ENCODE measurements at regions not wholly inside any gene's neighbourhood (a gene's known extent, or its start where the extent isn't known, plus 50 kb on each side); places are given as distances from the start of the nearest gene placed in this dataset.
A peak's percentile ranks its signal among the peaks of the same experiment; 100 is the strongest.
"Not testable (repeated sequence)": the region's sequence is repeated elsewhere in the genome, so short reads cannot be mapped to it uniquely, and the experiment has no call there.

DNA sequence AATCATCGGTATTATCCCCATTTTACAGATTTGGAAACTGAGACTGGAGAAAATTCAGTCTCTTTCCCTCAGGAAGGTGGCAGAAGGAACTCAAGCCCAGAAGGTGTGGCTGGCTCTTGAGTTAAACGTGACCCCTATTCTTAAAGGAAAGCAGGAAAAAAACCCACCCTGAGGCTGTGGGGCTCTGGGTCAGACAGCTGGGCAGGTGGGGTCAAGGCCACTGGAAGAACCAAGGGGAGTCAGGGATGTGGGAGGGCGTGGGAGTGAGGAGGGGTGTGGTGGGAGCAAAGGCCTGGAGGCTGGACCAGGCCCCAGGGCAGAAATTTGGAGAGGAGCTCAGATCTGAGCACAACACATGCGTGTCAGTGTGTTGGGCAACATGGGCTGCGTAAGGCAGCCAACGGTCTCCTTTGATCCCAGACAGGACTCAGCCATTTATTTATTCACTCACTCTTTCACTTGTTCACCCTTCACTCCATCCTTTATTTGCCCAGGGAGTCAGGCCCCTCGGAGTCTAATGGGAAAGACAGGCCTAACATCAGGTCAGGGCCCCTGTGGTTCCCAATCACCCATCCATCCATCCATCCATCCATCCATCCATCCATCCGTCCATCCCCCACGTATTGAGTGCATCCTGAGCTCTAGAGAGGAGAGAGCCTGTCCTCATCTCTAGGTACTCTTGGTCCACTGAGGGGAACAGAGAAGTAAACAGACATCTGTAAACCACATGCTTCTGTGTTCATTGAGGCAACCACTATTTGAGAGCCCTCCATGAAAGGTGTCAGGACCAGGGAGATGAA is 165.0 kb downstream of the VEGFA start:
- no peak for DNase-seq (ENCODE audit: low spot score)

DNA sequence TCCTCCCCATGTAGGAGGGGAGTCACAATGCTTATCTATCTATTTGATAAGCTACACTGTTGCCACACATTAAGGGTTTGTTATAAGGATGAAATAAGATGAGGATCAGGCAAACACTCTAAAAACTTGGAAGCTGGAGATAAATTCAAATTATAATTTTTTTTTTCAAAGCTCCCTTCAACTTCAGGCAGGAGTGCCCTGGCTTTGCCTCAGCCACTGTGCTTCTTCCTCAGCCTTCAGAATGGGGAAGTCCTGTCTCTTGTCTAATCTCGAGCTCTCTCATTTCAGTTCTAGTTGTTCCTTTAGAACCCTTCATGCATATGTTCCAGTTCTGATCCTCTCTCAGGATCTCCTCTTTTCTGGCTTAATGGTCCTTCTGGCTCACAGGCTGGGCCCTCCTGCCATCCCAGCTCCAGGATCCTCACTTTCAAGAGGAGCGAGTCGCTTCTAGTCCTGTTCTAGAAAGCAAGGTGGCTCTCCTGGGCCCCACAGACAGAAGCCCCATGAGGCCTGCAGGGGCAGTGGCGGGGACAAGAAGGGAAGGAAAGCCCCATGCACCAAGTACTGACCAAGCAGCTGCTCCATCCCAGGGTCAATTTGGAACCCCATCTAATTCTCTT is 164.3 kb downstream of the VEGFA start:
- no peak for DNase-seq (ENCODE audit: low spot score)

DNA sequence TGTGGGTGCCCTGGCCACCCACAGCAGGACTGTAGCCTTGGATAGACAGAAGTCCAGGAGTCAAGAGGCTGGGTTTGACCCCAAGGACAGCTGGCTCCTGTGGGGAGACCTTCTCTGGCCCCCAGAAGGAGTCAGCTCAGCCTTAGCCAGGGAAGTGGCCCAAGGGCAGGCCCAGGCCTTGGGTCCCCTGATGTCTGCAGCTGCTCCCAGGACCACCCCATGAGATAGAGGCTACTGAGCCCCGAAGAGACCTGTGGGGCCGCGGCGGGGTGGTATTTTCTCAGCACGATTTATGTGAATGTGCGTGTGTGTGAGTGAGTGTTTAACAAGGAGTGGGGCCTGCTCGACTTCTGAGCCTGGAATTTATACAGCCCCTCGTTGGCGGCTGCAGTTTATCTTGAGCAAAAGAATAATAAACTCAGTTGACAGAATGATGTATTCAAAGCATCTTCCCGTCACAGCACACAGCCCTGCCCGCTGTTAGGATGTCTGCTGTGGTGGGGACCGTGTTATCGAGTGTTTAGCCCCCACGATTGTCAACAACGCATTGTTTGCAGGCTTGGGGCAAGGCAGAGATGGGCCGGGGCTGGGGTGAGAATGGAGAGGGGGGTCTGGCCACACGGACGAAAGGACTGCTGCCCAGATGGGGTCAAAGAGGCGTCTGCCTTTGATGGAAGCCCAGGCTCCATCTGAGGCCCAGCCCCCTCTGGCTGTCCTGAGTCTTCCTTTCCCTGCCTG is 163.3 kb downstream of the VEGFA start:
- DNase-seq (ENCODE audit: low spot score), result no peak

DNA sequence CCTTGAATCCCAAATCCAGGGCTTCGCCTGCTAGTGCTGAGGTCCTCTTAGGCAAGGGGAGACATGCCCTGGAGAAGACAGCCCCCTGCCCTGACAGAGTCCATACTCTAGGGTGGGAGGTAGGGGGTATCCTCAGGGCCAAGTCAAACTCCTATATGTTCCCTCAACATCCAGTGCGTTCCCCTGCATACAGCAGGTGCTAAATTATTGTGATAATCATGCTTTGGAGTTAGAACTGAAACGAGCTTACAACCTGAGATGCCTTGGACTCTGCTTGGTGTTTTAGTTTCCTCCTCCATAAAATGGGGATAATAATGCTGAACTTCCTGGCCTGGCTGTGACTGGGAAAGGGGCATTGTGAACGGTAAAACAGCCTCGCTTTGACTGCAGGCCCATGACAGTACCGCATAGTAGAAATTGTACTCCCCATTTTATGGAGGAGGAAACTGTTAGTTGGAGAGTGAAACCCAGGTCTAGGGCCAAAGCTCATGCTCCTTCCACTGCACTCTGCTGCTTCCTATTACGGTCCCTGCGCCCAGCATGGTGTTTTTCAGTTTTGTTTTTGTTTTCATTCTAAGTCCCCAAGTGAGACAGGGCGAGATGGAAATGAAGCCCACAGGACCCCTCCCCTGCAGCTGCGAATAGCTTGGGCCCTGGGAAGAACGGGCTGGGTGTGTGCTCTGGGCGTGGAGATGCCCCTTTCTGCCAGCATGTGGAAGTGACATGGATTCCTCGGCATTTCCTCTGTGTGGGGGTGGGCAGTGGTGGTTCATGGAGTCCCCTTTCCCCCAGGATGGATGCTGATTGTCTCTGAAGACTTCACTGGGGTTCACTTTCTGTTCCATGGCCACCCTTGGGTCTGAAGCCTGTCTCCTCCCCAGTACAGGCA is 162.5 kb downstream of the VEGFA start:
- DNase-seq (ENCODE audit: low spot score), result no peak

DNA sequence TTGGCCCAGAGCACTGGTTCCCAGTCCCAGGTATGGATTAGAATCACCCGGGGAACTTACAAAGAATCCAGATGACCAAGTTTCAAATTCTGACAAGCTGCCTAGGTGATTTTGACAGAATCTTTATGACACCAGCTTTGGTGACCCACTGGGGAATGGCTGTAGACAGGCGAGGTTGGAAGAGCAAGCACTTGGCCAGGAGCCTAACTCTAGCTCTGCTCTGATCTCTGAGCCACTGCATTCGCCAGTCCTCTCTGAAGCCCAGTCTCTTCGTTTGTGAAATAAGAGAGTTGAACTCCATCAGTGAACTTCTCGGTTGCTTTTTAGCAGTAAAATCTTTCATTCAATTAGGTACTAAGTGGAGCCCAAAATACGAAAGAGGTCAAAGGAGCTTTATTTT is 161.2 kb downstream of the VEGFA start:
- DNase-seq (ENCODE audit: low spot score), result no peak

DNA sequence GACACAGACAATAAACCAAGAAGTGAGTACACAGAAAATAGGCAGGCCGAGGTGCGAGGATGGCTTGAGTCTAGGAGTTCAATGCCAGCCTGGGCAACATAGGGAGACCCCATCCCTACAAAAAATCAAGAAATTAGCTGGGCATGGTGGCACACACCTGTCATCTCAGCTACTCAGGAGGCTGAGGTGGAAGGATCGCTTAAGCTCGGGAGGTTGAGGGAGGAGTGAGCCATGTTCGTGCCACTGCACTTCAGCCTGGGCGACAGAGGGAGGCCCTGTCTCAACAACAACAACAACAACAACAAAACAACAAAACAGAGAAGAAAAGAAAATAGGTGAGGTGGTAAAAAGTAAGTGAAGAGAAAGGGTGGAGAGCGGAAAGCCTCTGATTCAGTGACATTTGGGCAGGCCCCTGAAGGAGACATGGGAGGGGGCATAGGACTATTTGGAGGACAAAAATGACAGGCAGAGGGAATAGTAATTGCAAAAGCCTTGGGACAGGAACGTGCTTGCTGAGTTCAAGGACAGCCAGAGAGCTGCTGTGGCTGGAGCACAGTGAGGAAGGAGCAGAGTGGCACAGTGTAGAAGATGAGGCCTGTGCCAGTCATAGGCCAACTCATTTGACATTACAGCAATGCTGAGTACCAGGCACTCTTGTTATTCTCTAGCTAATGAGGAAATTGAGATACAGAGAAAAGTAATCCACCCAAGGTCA is 160.6 kb downstream of the VEGFA start:
- no peak for DNase-seq (ENCODE audit: low spot score)

DNA sequence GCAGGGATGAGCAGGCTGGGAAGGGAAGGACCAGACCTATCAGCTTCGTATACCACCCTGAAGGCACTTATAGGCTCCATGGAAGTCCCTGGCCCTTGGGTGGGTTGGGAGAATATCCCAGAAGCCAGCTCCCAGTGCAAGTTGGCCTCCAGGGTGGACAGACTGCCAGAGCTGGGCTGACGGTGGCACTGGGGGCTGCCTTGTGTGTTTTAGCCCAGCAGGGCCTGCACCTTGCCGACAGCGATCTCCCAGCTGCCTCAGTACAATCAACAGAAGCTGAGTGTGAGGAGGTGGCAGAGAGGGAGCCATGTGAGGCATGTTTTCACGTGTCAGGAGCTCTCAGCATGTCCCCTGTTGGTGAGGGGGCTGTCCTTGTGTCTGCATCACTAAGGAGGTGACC is 159.5 kb downstream of the VEGFA start:
- no peak for DNase-seq (ENCODE audit: low spot score)

DNA sequence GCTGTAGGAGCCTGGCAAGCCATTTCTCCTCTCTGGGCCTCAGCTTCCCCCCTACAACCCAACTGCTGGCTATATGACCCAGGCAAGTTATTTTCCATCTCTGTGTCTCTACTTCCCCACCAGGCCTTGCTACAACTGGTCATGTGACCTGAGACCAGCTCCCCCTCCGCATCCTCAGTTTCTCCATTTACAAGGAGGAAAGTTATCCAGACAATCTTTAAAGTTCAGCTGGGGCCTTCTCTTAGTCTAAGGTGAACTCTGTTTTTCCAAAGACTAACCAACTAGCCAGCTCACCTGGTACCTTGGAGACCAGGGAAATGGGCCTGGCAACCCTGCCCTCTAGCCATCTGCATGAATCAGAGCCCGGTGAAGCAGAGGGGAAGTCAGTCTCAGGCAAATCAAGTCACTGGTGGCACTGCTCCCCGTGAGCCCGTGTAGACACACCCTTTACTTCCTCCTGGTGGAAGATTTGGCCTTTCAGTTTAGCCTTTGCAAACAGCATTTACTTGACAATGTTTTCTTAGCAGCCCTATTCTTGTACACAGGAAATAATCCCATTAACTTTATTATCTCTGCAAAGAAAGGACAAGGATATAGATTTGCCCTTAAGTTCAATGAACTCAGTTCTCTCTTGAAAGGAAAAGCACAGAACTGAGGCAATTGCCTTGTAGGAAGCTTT is 157.7 kb downstream of the VEGFA start:
- DNase-seq (ENCODE audit: low spot score), result no peak

DNA sequence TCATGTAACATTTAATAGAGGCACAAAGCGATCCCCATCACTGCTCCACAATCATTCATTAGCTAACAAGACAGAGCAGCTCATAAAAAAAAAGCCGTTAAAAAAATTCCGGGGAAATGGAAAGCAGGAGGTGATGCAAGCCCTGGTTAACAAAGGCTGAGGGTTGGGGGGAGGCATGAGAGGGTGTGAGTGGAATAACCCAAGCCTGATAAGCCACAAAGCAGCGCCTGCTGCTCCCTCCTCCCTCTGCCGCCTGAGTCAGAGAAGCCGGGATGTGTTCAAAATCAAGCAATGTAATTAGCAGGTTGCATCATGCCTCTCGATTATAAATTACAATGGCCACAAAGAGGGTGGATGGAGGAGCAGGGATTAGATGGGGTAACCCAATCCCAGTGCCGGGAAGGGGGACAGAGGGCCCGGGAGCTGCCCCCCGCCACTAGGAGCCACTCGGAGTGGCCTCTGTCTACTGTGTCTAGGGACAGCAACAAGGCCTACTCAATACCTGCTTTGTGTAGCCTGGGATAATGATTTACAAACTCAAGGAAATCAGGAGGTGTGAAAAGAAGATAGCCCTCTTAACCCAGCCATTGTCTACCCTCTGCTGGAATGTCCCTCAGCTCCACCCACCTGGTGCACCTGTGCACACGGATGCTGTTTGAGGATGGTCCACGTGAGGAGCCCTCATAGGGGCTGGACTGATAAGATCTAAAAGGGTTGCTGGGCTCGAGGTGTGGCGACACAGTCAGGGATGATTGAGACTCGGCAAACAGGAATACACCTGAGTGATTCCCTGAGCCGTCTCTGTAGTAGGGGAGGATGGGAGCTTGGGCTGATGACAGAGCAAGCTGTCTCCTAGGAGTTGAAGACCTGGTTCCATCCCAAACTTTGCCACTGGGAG is 156.9 kb downstream of the VEGFA start:
- peak; percentile 76 for DNase-seq (ENCODE audit: low spot score)

DNA sequence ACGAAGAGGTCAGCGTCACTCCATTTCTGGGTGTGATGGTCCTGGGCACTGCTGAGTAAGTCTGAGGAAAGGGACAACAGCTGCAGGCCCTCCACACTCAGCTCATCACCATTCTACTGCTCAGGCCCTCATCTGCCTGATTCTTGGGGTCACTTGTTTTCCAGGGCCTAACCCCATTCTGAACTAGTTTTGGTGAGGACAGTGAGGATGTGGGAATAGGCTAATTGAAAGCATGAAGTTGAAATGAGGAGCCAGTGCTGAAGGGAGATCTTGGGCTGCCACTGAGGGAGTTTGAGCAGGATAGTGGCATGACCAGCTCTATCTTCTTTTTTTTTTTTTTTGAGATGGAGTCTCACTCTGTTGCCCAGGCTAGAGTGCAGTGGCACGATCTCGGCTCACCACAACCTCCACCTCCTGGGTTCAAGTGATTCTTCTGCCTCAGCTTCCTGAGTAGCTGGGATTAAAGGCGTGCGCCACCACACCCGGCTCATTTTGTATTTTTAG is 155.7 kb downstream of the VEGFA start:
- DNase-seq (ENCODE audit: low spot score), result not testable (repeated sequence)

DNA sequence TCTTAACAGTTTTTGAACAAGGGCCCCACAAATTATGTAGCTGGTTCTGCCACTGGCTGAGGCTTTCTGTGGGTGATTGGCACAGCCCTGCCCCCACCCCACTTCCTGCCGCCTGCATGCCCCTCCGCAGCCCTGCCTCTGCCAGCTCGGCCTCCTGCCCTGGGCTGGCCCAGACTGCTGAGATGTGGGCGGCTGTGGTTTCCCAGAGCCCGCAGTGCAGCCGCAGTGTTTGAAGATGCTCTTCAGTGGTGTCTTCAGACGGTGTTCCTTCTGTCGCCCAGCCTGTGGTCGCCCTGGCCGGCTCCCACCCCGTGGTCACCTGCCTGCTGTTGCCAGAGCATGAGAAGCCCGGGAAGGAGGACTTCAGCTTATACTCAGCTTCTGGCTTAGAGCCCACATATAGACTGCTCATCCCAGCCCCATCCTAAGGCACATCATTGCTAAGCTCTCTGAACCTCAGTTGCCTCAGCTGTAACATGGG is 154.3 kb downstream of the VEGFA start:
- DNase-seq (ENCODE audit: low spot score), result peak; percentile 62

DNA sequence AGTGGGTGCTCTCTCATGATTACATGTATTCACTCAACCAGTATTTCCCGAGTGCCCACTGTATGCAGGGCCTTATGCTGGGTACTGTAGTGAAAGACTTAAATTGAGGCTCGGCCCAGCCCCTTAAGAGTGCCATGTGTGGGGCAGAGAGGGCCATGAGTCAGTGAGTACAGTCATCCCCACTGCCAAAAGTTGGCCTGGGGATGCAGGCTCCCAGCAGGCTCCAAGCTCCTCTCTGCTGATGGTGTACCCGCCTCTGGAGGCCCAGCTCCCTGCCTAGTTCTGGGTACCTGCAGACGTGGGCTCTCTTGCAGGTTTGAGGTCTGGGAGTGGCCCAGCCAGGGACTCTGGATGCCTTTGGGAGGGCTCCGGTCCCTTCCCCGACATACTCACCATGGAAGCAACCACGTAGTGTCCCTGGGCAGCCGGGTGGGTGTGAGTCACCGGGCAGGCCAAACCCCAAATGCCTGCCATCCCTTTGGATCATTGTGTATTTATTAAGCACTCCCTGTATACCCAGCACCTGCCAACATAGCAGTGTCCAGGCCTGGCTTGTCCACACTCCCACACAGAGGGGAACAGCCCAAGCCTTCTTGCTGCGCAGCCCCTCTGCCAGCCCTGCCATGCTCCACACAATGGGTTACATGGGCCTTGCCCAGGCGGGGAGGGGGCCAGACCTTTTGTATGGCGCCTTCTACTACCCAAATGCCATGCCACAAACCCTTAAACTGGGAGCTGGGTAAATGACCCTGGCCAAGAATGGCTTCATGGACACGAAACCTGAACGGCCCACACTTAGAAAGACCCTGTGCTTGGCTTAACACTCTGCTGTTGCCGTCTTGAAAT is 153.6 kb downstream of the VEGFA start:
- DNase-seq (ENCODE audit: low spot score), result no peak

DNA sequence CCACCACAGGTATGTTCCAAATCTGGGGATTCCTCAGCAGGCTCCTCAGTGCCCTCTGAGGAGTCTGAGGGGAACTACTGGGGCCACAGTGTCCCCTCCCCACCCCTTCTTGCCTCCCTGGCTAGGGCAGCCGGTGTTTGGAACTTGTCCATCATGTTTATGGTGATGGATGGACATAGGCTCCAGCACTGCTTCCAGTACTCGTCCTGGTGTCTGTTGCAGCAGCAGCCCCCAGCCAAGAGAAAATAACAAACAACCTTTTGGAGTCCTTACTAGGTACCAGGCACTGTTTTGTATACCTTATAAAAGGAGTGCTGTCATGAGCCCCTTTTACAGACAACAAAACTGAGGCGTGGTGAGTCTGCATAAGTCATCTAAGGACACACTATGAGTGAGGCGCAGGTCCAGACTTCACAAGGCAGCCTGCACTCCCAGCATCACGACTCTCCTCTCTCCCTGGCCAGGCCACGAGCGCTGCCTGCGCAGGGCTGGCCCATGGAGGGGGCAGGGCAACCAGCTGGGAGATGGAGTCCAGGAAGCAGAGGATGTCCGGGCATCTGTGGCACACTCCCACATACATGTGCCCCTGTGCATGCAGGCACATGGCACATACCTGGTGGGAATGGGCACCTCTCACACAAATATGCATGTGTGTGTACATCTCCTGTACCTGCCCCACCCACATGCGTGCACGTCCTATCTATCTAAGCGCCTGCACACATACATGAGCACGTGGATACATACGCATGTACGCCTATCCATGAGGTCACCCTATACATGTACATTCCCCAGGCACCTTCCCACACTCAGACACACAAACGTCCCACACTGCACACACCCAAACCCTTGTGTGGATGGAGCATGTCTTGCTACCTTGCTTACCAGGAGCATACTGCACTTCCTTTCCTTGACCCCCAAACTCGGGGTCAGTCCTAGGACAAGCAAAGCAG is 152.7 kb downstream of the VEGFA start:
- no peak for DNase-seq (ENCODE audit: low spot score)

DNA sequence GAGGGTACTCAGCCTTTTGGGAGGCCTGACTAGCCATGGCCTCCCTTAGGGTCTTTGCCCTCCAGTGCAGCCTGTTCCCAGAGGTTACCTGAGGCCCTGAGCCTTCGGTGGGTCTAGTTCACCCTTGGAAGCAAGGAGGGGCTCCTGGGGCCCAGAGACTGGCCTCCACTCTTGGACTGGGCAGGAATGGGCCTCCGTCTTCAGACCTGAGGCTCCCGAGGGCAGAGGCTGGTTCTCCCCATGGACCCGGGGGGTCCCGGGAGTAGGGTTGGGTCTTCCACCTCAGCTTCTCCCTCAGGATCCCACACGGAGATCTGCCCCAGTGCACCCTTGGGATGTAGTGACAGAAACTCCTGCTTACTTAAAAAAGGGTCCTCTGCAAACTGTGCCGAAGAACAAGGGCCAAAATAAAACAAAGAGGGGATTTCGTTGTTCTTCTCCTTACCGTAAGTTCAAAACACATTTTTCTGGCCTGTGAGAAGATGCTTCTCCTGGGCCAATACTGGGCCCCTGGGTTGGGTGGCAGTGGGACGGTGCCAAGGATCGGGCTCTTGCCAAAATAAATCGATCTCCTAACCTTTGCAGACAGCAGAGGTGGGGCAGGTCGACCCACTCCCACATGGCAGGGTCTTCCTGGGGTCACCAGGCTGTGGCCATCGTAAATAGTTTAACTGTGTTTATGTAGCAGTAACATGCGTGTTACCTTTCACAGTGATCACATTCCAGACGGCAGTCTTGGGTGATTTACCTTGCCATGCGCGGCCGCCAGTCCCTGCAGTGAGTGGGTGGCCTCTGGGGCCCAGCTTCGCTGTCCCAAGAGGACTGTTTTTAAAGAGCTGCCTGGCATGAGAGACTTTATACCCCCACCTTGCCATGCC is 151.8 kb downstream of the VEGFA start:
- DNase-seq (ENCODE audit: low spot score), result no peak

DNA sequence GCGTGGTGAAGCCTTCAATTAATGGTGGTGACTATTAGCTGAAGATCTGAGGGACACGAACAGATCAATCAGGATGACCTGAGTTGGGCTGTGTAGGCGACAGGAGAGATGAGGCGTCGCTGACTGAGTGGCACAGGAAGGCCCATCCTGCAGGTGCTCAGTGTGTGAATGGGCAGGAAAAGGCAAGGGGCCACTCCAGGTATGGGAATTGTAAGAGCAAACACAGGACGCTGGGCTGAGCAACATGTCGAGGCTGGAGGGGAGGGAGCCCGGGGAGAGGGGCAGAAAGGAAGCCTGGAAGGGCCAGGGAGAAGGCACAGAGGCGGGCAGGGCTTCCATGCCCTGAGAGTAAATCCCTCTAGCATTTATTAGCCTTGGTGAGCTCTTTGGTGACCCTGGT is 151.0 kb downstream of the VEGFA start:
- no peak for DNase-seq (ENCODE audit: low spot score)

DNA sequence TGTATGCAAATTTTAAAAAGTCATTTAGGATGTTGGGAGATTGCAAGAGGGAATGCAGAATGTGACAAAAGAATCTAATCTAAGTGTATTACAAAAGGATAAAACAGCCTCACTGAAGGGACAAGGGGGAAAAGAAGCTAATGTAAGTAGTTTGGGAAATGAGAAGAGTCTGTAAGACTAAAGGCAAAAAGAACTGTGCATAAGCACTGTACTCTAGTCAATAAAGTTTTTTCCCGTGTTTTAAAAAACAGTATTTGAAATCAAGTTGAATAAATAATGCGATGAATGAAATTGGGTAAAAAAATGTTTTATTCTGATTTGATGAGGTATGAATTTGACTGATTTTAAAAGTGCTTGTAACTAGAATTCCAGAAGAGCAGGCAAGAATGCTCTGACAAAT is 149.8 kb downstream of the VEGFA start:
- DNase-seq (ENCODE audit: low spot score), result no peak

Measured in Ammon's horn (tissue), 1 donor.